GM23338 (cell line): ENCODE measurements at regions not wholly inside any gene's neighbourhood (a gene's known extent, or its start where the extent isn't known, plus 50 kb on each side); places are given as distances from the start of the nearest gene placed in this dataset.

ENCODE experiments used
- ATAC-seq: fragments of 200-7000 bp; cut with Tn5 transposase; 3 replicates; pipeline ENCODE4 v1.9.1; 2020
- DNase-seq: peaks from one replicate; pipeline ENCODE4 v3.0.0-alpha.2; 2015; ENCODE audit warnings: low spot score
- H2AFZ ChIP-seq: fragments of 200-600 bp; sonication (generic); 2 replicates; pipeline ENCODE4 v1.8.0; 2016; ENCODE audit warnings: antibody characterized with exemption, mild to moderate bottlenecking, moderate library complexity
- H3F3A ChIP-seq: fragments of 200-600 bp; sonication (generic); replicated peaks from 2 replicates; pipeline ENCODE4 v1.8.0; 2017; ENCODE audit warnings: antibody characterized with exemption, mixed run types, low read depth
- H3K27ac ChIP-seq: fragments of 200-600 bp; sonication (generic); 2 replicates; pipeline ENCODE4 v1.6.1; 2016; ENCODE audit warnings: low read depth
- H3K27me3 ChIP-seq: fragments of 200-600 bp; sonication (generic); 2 replicates; pipeline ENCODE4 v1.8.0; 2016; ENCODE audit warnings: mild to moderate bottlenecking, mixed run types, moderate library complexity; ENCODE audit not compliant: insufficient read depth
- H3K36me3 ChIP-seq: fragments of 200-600 bp; sonication (generic); 2 replicates; pipeline ENCODE4 v1.8.0; 2016; ENCODE audit warnings: mild to moderate bottlenecking; ENCODE audit not compliant: insufficient read depth
- H3K4me1 ChIP-seq: fragments of 200-600 bp; sonication (generic); 2 replicates; pipeline ENCODE4 v1.8.0; 2016; ENCODE audit warnings: mild to moderate bottlenecking, moderate library complexity; ENCODE audit not compliant: insufficient read depth
- H3K4me2 ChIP-seq: fragments of 200-600 bp; sonication (generic); 2 replicates; pipeline ENCODE4 v1.7.1; 2017; ENCODE audit warnings: mixed run types
- H3K4me3 ChIP-seq: fragments of 200-600 bp; sonication (generic); 2 replicates; pipeline ENCODE4 v1.6.1; 2016; ENCODE audit warnings: mixed run types
- H3K79me2 ChIP-seq: fragments of 200-600 bp; sonication (generic); replicated peaks from 2 replicates; pipeline ENCODE4 v1.8.0; 2017; ENCODE audit warnings: mild to moderate bottlenecking; ENCODE audit not compliant: insufficient read depth
- H3K9me2 ChIP-seq: fragments of 200-600 bp; sonication (generic); 2 replicates; pipeline ENCODE4 v1.8.0; 2017; ENCODE audit not compliant: insufficient read depth
- H4K20me1 ChIP-seq: fragments of 200-600 bp; sonication (generic); replicated peaks from 2 replicates; pipeline ENCODE4 v1.8.0; 2017; ENCODE audit warnings: mild to moderate bottlenecking; ENCODE audit not compliant: insufficient read depth
- H3K27ac Mint-ChIP-seq: 2 replicates; pipeline ENCODE4 v1.8.0; 2020; ENCODE audit warnings: inconsistent platforms, mild to moderate bottlenecking, moderate library complexity, mixed read lengths
- H3K27me3 Mint-ChIP-seq: 3 replicates; pipeline ENCODE4 v1.8.0; 2022; ENCODE audit warnings: low read depth, mild to moderate bottlenecking, moderate library complexity, mixed read lengths, inconsistent platforms; ENCODE audit not compliant: insufficient read depth, poor library complexity
- H3K36me3 Mint-ChIP-seq: 3 replicates; pipeline ENCODE4 v1.8.0; 2021; ENCODE audit warnings: low read depth, mild to moderate bottlenecking, inconsistent platforms, moderate library complexity, mixed read lengths
- H3K4me1 Mint-ChIP-seq: 3 replicates; pipeline ENCODE4 v1.8.0; 2020; ENCODE audit warnings: mild to moderate bottlenecking, inconsistent platforms, mixed read lengths
- H3K4me3 Mint-ChIP-seq: 3 replicates; pipeline ENCODE4 v1.8.0; 2021; ENCODE audit warnings: moderate library complexity, mild to moderate bottlenecking, inconsistent platforms, mixed read lengths
- H3K9me3 Mint-ChIP-seq: 3 replicates; pipeline ENCODE4 v1.8.0; 2020; ENCODE audit warnings: moderate library complexity, mild to moderate bottlenecking, inconsistent platforms, mixed read lengths
- CREB1 ChIP-seq: fragments of 250-450 bp; sonication (Bioruptor Pico); IDR thresholded peaks from 2 replicates; pipeline ENCODE4 v1.5.0; 2020; ENCODE audit warnings: low read depth, mild to moderate bottlenecking, moderate library complexity
- CTCF ChIP-seq, 2 experiments: fragments of 200-600 bp in 1 of 2; sonication (generic) in 1 of 2; conservative IDR thresholded peaks; 2 replicates each; pipeline versions ENCODE4 v1.5.1 to v1.6.1; 2016 to 2017; ENCODE audit warnings: antibody characterized with exemption in 2 of 2, low read depth in 2 of 2, mild to moderate bottlenecking in 2 of 2, moderate library complexity in 1 of 2
- ETS1 ChIP-seq: IDR thresholded peaks from 2 replicates; pipeline ENCODE4 v1.6.1; 2016; ENCODE audit warnings: antibody characterized with exemption
- EZH2 ChIP-seq: fragments of 200-600 bp; sonication (generic); IDR thresholded peaks from one replicate; pipeline ENCODE4 v1.8.0; 2017; ENCODE audit warnings: antibody characterized with exemption, mild to moderate bottlenecking, low read depth; ENCODE audit not compliant: unreplicated experiment
- EZH2phosphoT487 ChIP-seq: fragments of 200-600 bp; sonication (generic); IDR thresholded peaks from one replicate; pipeline ENCODE4 v1.8.1; 2018; ENCODE audit warnings: antibody characterized with exemption; ENCODE audit not compliant: unreplicated experiment
- JUNB ChIP-seq: IDR thresholded peaks from one replicate; pipeline ENCODE4 v1.6.1; 2016; ENCODE audit warnings: antibody characterized with exemption; ENCODE audit not compliant: unreplicated experiment
- NANOG ChIP-seq: IDR thresholded peaks from 2 replicates; pipeline ENCODE4 v1.6.1; 2016; ENCODE audit warnings: antibody characterized with exemption, borderline replicate concordance
- POLR2AphosphoS5 ChIP-seq: IDR thresholded peaks from 2 replicates; pipeline ENCODE4 v1.6.1; 2016; ENCODE audit warnings: antibody characterized with exemption, low read depth
- REST ChIP-seq: IDR thresholded peaks from one replicate; pipeline ENCODE4 v1.6.1; 2018; ENCODE audit warnings: antibody characterized with exemption; ENCODE audit not compliant: unreplicated experiment
- STAT1 ChIP-seq: IDR thresholded peaks from one replicate; pipeline ENCODE4 v1.6.1; 2016; ENCODE audit warnings: antibody characterized with exemption; ENCODE audit not compliant: unreplicated experiment
- ZNF114 ChIP-seq: fragments of 250-450 bp; sonication (Bioruptor Pico); IDR thresholded peaks from 2 replicates; pipeline ENCODE4 v1.5.0; 2020; ENCODE audit warnings: mild to moderate bottlenecking, moderate library complexity
- ZNF331 ChIP-seq: fragments of 250-450 bp; sonication (Bioruptor Pico); IDR thresholded peaks from 2 replicates; pipeline ENCODE4 v1.5.0; 2020; ENCODE audit warnings: low read depth, mild to moderate bottlenecking, moderate library complexity
- ZNF462 ChIP-seq: fragments of 250-450 bp; sonication (Bioruptor Pico); IDR thresholded peaks from 2 replicates; pipeline ENCODE4 v1.5.0; 2020; ENCODE audit warnings: mild to moderate bottlenecking, moderate library complexity

- Histone ChIP-seq H3K9me2 (peaks cover 6% of the 10 kb centered on the region), H3F3A (no peaks in the 10 kb centered on the region), H3K27ac (no peak overlapping the region), H2AFZ (no peak overlapping the region), H3K4me3 (no peak overlapping the region), H4K20me1 (peaks cover 5% of the 10 kb centered on the region; the same call in 1 of the 2 replicates), H3K79me2 (peaks cover 85% of the 10 kb centered on the region), H3K4me1 (peaks cover 9% of the 10 kb centered on the region; the same call in 1 of the 2 replicates), H3K36me3 (no peaks in the 10 kb centered on the region), H3K4me2 (no peak overlapping the region), H3K27me3 (no peaks in the 10 kb centered on the region)
- peaks cover 6% of the 10 kb centered on the region; the same call in 2 of the 3 replicates for H3K36me3 Mint-ChIP-seq
- H3K4me1 Mint-ChIP-seq: peaks cover 33% of the 10 kb centered on the region
- TF ChIP-seq NANOG (no peak), STAT1 (no peak), CREB1 (CRISPR knock-in tag) (no peak), CTCF (conservative IDR thresholded peaks at IDR 0.05; ENCODE audit: low read depth in 2 of 2) (no peak), ZNF114 (no peak), ZNF331 (no peak), EZH2phosphoT487 (no peak), POLR2AphosphoS5 (no peak), JUNB (no peak), ZNF462 (no peak), ETS1 (no peak), REST (no peak), EZH2 (no peak)
- no peak for DNase-seq
- no peaks in the 10 kb centered on the region for H3K9me3 Mint-ChIP-seq
- no peak overlapping the region for H3K27ac Mint-ChIP-seq
- H3K27me3 Mint-ChIP-seq: peaks cover 2% of the 10 kb centered on the region
- no peak overlapping the region for H3K4me3 Mint-ChIP-seq
- ATAC-seq: no peak
Measured at GRCh38 chr7:86976958-86977357, 82.5 kb downstream of the ELAPOR2 start.
